ENCODE measurements at regions not wholly inside any gene's neighbourhood (a gene's known extent, or its start where the extent isn't known, plus 50 kb on each side); places are given as distances from the start of the nearest gene placed in this dataset.
"Not testable (repeated sequence)": the region's sequence is repeated elsewhere in the genome, so short reads cannot be mapped to it uniquely, and the experiment has no call there.

DNA sequence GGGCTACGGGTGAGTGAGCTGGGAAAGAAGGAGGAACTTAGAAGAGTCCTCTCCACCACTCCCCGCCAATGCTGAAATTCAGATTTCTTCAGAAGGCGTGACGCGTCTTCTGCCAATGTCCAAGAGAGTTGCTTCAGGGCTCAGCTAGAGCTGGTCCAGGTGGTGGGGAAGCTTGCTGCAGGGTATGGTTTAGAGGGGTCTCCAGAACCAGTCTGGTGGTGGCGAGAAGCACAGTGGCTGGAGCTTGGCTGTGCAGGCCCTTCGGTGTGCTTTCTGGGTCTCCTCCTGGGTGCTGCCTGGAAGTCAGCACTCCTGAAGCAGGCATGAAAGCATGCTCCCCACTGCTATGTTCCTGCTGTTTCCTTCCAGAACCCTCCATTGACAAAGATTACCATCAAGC is 387.2 kb downstream of the PTPRU start:
- DNase-seq, result no peak

GRCh38 chr1:29621826-29622435 is 385.6 kb downstream of the PTPRU start:
- DNase-seq, result no peak

DNA sequence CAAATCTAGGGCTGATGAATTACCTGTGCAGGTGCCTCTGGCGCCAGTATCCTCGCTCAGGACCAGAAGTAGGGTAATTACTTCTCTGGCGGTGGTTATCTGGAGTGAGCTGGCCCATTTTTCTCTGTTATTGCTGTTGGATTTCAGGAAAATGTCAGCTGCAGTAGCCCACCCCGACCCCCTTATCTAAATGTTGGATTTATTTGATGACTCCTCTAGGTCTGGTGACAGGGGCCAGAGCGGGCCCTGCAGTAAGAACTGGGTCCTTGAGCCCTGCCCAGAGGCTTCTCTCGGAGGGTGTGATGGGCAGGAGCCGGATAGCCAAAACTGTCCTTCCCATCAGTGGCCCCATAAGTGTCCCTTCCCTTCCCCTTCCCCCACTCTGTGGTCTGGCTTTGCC is 384.3 kb downstream of the PTPRU start:
- no peak for DNase-seq

- no peak for DNase-seq
These were observed 370.9 kb downstream of the PTPRU start for GRCh38 chr1:29607236-29607635.

DNA sequence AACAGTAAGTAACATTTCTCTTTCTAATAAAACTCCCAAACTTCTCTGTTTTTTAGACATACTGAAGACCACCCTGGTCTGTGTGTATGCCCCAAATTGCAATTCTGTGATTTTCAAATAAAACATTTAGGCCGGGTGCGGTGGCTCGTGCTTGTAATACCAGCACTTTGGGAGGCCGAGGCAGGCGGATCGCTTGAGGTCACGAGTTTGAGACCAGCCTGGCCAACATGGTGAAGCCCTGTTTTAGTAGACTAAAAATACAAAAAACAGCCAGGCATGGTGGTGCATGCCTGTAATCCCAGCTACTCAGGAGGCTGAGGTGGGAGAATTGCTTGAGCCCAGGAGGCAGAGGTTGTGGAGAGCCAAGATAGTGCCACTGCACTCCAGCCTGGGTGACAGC is 368.5 kb downstream of the PTPRU start:
- DNase-seq, result not testable (repeated sequence)

DNA sequence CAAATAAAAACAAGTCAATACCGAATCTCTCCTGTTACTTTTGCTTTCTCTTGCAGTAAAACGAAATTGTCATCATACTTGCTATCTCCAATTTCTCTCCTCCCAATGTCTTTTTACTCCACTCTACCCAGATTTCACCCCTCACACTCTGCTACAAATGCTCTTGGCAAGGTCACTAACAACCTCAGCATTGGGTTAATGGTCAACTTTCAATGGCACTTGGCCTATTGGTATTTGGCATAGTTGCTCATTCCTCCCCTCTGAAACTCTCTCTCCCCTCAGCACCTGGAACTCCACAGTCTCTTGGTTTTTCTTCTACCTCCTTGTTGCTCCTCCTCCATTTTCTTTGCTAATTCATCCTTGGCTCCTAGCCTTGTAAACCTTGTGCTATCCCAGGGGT is 367.3 kb downstream of the PTPRU start:
- no peak for DNase-seq

DNA sequence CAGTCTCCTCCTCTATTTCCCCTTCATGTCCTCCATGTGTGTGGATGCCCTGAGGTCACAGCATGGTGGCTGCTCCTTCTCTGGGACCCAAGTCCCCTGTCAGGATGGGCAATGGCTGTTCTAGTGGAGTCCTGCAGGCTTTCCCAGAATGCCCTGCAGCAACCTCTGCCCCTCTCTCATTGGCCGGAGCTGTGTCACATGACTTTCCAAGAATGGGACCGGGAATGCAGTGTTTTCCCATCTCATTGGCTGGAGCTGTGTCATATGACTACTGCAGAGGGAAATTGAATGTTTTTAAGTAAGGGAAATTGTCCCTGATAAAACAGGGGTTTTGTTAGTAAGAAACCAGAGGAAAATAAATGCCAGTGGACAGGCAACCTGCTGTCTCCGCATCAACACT is 365.9 kb downstream of the PTPRU start:
- no peak for DNase-seq

- DNase-seq, result no peak
These were observed 364.7 kb downstream of the PTPRU start for GRCh38 chr1:29601021-29601420.

- no peak for DNase-seq
These were observed 363.5 kb downstream of the PTPRU start for GRCh38 chr1:29599826-29600225.

DNA sequence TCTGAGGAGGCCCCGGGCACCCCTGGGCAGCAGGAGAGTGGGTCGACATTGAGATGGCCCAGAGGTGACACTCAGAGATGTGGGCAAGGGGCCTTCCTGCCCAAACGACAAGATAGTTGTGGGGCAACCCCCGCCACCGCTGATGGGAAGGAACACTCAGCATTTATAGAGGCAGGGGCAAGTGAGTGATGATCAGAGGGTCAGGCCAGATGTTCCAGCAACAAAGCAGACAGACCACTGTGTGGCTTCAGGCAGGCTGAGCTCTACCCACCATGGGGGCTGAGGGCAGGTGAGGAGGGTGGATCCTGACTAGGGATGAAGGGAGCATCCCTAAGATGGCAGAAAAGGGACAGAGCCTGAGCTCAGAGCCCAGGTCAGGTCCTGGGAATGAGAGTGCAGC is 362.7 kb downstream of the PTPRU start:
- DNase-seq, result no peak

GRCh38 chr1:29597861-29598260 is 361.5 kb downstream of the PTPRU start:
- no peak for DNase-seq

GRCh38 chr1:29593601-29594382 is 357.5 kb downstream of the PTPRU start:
- DNase-seq, result no peak

DNA sequence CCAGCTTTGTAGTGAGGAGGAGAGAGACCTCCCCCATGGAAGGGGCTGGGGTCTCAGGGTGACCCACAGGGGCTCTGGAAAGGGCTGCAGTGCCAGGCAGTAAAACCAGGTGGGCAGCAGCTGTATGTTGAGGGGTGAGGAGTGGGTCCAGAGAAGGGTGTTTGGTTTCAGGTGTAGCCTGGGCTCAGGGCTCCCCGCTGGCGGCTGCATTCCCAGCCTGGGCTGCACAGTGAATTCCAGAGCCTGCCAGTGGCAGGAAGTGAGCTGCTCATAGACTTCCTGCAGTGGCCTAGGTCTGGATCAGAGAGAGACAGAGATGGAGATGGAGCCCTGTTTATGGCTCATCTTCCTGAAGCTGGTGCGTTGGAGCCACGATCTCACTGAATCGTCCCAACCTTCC is 356.4 kb downstream of the PTPRU start:
- no peak for DNase-seq

GRCh38 chr1:29592261-29592615 is 355.9 kb downstream of the PTPRU start:
- DNase-seq, result no peak

GRCh38 chr1:29591601-29592260 is 355.4 kb downstream of the PTPRU start:
- DNase-seq, result no peak

DNA sequence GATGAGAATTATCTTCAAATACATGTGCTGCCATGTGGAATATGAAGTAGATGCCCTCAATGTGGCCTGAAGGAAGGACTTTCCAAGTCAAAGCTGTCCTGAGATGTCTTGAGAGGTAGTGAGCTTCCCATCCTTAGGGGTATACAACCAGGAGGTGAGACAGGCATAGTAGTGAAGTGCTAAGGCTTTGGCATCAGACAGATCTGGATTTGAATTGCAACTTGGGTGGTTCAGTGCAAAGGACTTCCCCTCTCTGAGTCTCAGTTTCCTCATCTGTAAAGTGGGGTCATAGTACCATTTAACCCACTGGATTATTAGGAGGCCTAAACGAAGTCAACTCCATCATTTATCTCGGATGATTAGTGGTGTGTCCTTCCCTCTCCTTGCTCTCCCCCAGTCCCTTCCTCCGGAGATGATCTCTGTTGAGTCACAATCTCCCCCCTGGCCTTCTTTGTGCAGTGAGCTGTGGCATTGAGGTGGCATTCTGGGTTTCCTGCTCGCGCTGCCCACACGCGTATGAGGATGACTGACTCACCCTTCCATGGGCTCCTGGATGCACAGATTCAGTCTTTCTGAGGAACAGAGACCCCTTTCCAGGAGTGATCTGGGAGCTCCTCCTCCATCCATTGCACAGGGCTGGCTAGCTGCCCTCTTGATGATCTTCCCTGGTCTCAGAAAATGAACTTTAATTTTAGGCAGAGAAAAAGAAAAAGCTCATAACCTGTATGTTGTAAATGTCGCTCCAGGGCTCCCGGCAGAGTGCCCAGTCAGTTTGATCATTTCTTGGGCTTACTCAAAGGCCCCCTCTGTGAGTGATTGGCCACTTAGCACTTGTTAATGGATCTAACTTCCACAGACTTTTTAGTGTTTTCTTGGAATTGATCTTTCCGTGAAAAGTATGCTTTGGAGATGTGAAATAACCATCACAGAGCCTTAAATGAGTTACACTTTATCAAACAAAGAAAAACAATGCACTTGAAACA is 354.6 kb downstream of the PTPRU start:
- DNase-seq, result no peak

DNA sequence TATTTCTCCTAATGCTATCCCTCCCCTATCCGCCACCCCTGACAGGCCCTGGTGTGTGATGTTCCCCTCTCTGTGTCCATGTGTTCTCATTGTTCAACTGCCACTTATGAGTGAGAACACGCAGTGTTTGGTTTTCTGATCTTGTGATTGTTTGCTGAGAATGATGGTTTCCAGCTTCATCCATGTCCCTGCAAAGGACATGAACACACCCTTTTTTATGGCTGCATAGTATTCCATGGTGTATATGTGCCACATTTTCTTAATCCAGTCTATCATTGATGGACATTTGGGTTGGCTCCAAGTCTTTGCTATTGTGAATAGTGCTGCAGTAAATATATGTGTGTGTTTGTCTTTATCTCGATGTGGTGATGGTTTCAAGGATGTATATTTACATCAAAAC is 353.4 kb downstream of the PTPRU start:
- DNase-seq, result not testable (repeated sequence)

DNA sequence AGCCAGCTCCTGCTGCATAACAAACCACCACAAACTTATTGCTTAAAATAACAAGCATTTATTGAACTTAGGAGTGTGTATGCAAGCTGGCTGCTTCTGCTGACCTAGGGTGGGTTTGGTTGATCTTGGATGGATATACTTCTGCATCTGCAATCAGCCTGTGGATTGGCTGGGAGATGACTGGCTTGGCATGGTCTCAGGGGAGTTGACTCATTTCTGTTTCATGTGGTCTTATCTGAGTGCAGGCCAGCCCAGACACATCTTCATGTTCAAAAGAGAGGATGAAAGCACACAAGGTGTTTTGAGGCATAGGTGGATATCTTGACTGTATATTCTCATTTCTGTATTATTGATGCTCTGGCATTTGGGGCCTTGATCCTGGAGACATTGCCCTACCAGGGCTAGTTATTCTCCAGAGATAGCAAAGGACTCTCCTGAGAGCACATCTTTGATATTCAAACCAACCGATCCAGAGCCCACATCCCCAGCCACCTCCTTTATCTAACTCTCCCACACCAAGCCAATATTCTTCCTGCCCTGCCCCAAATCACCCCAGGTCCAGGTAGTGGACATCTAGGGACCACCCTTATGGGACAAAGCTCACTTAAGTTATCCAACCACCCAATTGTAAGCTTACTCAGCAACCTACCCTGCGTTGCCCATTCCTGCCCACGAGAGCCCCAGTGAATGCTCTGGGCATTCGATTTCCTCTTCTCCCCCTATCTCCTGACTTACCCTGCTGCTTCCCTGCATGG is 350.8 kb downstream of the PTPRU start:
- no peak for DNase-seq

GRCh38 chr1:29586215-29586614 is 349.9 kb downstream of the PTPRU start:
- DNase-seq, result no peak

- no peak for DNase-seq
These were observed 349.3 kb downstream of the PTPRU start for GRCh38 chr1:29585656-29586055.

- DNase-seq, result no peak
These were observed 348.9 kb downstream of the PTPRU start for GRCh38 chr1:29585201-29585600.

GRCh38 chr1:29584776-29585175 is 348.5 kb downstream of the PTPRU start:
- no peak for DNase-seq

Data from DMS153 (cell line).